ENCODE measurements at regions not wholly inside any gene's neighbourhood (a gene's known extent, or its start where the extent isn't known, plus 50 kb on each side); places are given as distances from the start of the nearest gene placed in this dataset.
"Not testable (repeated sequence)": the region's sequence is repeated elsewhere in the genome, so short reads cannot be mapped to it uniquely, and the experiment has no call there.

- no peak for DNase-seq (ENCODE audit: low read depth)
- in situ Hi-C loops (cut with HindIII; ENCODE audit: low pct_unique_long_range_greater_than_20kb, low sequenced_read_pairs), result no loop called here
These were observed 458.2 kb downstream of the FRK start for GRCh38 chr6:115602466-115602865.

GRCh38 chr6:115601509-115601908, 459.2 kb downstream of the FRK start:
- in situ Hi-C loops (cut with HindIII; ENCODE audit: low pct_unique_long_range_greater_than_20kb, low sequenced_read_pairs), result no loop called here
- DNase-seq (ENCODE audit: low read depth), result no peak

GRCh38 chr6:115601064-115601463, 459.6 kb downstream of the FRK start:
- in situ Hi-C loops (cut with HindIII; ENCODE audit: low pct_unique_long_range_greater_than_20kb, low sequenced_read_pairs), result no loop called here
- DNase-seq (ENCODE audit: low read depth), result no peak

- DNase-seq (ENCODE audit: low read depth), result no peak
These were observed 465.8 kb downstream of the FRK start for GRCh38 chr6:115594891-115595290.

GRCh38 chr6:115592025-115592424, 468.7 kb downstream of the FRK start:
- in situ Hi-C loops (cut with HindIII; ENCODE audit: low pct_unique_long_range_greater_than_20kb, low sequenced_read_pairs), result no loop called here
- DNase-seq (ENCODE audit: low read depth), result no peak

More at GRCh38 chr6:115594891-115595290, 465.8 kb downstream of the FRK start:
- in situ Hi-C loops (cut with HindIII; ENCODE audit: low pct_unique_long_range_greater_than_20kb, low sequenced_read_pairs), result no loop called here

GRCh38 chr6:115589072-115589471, 471.6 kb downstream of the FRK start:
- DNase-seq (ENCODE audit: low read depth); in situ Hi-C loops (cut with HindIII; ENCODE audit: low pct_unique_long_range_greater_than_20kb, low sequenced_read_pairs): not testable (repeated sequence)

- DNase-seq (ENCODE audit: low read depth), result no peak
These were observed 477.4 kb downstream of the FRK start for GRCh38 chr6:115583290-115583689.

GRCh38 chr6:115582386-115582785, 478.3 kb downstream of the FRK start:
- no peak for DNase-seq (ENCODE audit: low read depth)
- in situ Hi-C loops (cut with HindIII; ENCODE audit: low pct_unique_long_range_greater_than_20kb, low sequenced_read_pairs), result no loop called here

More at GRCh38 chr6:115583290-115583689, 477.4 kb downstream of the FRK start:
- in situ Hi-C loops (cut with HindIII; ENCODE audit: low pct_unique_long_range_greater_than_20kb, low sequenced_read_pairs), result no loop called here

- in situ Hi-C loops (cut with HindIII; ENCODE audit: low pct_unique_long_range_greater_than_20kb, low sequenced_read_pairs); DNase-seq (ENCODE audit: low read depth): not testable (repeated sequence)
These were observed 481.1 kb downstream of the FRK start for GRCh38 chr6:115579565-115579964.

GRCh38 chr6:115577270-115577669, 483.4 kb downstream of the FRK start:
- in situ Hi-C loops (cut with HindIII; ENCODE audit: low pct_unique_long_range_greater_than_20kb, low sequenced_read_pairs), result no loop called here
- DNase-seq (ENCODE audit: low read depth), result no peak

GRCh38 chr6:115575285-115575684, 485.4 kb downstream of the FRK start:
- DNase-seq (ENCODE audit: low read depth), result no peak
- in situ Hi-C loops (cut with HindIII; ENCODE audit: low pct_unique_long_range_greater_than_20kb, low sequenced_read_pairs), result no loop called here

GRCh38 chr6:115573861-115574260, 486.8 kb downstream of the FRK start:
- in situ Hi-C loops (cut with HindIII; ENCODE audit: low pct_unique_long_range_greater_than_20kb, low sequenced_read_pairs), result no loop called here
- no peak for DNase-seq (ENCODE audit: low read depth)

- no peak for DNase-seq (ENCODE audit: low read depth)
- in situ Hi-C loops (cut with HindIII; ENCODE audit: low pct_unique_long_range_greater_than_20kb, low sequenced_read_pairs), result no loop called here
These were observed 490.4 kb downstream of the FRK start for GRCh38 chr6:115570331-115570730.

- DNase-seq (ENCODE audit: low read depth), result no peak
- in situ Hi-C loops (cut with HindIII; ENCODE audit: low pct_unique_long_range_greater_than_20kb, low sequenced_read_pairs), result no loop called here
These were observed 506.6 kb downstream of the FRK start for GRCh38 chr6:115554060-115554459.

GRCh38 chr6:115551527-115551926, 509.2 kb downstream of the FRK start:
- in situ Hi-C loops (cut with HindIII; ENCODE audit: low pct_unique_long_range_greater_than_20kb, low sequenced_read_pairs), result no loop called here
- no peak for DNase-seq (ENCODE audit: low read depth)

GRCh38 chr6:115545672-115545986, 515.1 kb downstream of the FRK start:
- in situ Hi-C loops (cut with HindIII; ENCODE audit: low pct_unique_long_range_greater_than_20kb, low sequenced_read_pairs), result no loop called here
- DNase-seq (ENCODE audit: low read depth), result no peak

GRCh38 chr6:115544765-115545671, 515.7 kb downstream of the FRK start:
- DNase-seq (ENCODE audit: low read depth), result no peak
- in situ Hi-C loops (cut with HindIII; ENCODE audit: low pct_unique_long_range_greater_than_20kb, low sequenced_read_pairs), result no loop called here

GRCh38 chr6:115540077-115540869, 520.4 kb downstream of the FRK start:
- no peak for DNase-seq (ENCODE audit: low read depth)
- in situ Hi-C loops (cut with HindIII; ENCODE audit: low pct_unique_long_range_greater_than_20kb, low sequenced_read_pairs), result no loop called here

- DNase-seq (ENCODE audit: low read depth), result no peak
- in situ Hi-C loops (cut with HindIII; ENCODE audit: low pct_unique_long_range_greater_than_20kb, low sequenced_read_pairs), result no loop called here
These were observed 521.2 kb downstream of the FRK start for GRCh38 chr6:115539531-115539930.

All from Caki2 (cell line).